GM10266 (cell line): ENCODE measurements at regions not wholly inside any gene's neighbourhood (a gene's known extent, or its start where the extent isn't known, plus 50 kb on each side); places are given as distances from the start of the nearest gene placed in this dataset.

Experiments
- DNase-seq: peaks from one replicate; pipeline ENCODE4 v3.0.0; 2012; ENCODE audit errors: extremely low spot score
- TF ChIP-seq, protein P1 (sequence below): IDR thresholded peaks from 2 replicates; pipeline ENCODE4 v1.5.1; 2012; ENCODE audit warnings: mild to moderate bottlenecking, low read depth; ENCODE audit not compliant: control insufficient read depth, insufficient read depth; ENCODE audit errors: missing control alignments

DNA sequence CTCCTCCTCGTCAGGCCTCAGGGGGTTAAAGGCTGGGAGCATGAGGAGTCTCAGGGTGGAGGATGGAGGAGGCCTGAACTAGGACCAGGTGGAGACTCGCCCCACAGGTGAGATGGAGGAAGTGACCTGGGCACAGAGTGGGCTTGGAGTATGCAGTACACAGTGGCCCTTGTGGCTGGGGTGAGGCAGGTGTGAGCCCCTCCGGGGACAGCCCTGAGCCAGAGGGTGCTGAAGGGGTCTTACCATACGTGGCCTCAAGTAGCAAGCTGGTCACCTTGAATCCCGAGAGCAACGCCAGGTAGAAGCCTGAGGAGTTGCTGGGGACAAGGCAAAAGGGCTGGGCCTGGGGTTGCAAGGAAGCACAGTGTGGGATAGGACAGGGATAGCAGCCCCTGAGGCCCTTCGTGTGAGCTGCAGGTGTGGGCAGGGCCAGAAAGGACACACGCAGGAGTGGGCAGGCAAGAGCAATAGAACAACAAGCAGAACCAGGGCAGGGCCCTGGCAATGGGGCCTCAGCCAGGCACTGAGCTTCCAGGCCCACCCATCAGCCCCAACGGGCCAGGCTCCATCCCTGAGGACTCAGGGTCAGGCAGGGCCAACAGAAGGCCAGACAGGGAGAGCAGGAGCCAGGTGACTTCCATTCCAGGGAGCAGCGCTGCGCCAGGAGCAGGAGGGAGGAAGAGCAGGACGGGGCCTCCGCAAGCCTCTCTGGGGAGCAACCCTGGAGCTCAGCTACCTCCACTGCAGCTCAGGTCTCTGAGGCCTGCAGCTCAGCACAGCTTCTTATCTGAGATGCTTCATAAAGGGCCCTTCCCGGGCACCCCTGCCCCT, 64.2 kb upstream of the TNRC6C start:
- TF ChIP-seq, protein P1, sequence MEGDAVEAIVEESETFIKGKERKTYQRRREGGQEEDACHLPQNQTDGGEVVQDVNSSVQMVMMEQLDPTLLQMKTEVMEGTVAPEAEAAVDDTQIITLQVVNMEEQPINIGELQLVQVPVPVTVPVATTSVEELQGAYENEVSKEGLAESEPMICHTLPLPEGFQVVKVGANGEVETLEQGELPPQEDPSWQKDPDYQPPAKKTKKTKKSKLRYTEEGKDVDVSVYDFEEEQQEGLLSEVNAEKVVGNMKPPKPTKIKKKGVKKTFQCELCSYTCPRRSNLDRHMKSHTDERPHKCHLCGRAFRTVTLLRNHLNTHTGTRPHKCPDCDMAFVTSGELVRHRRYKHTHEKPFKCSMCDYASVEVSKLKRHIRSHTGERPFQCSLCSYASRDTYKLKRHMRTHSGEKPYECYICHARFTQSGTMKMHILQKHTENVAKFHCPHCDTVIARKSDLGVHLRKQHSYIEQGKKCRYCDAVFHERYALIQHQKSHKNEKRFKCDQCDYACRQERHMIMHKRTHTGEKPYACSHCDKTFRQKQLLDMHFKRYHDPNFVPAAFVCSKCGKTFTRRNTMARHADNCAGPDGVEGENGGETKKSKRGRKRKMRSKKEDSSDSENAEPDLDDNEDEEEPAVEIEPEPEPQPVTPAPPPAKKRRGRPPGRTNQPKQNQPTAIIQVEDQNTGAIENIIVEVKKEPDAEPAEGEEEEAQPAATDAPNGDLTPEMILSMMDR: no peak
- no peak for DNase-seq

DNA sequence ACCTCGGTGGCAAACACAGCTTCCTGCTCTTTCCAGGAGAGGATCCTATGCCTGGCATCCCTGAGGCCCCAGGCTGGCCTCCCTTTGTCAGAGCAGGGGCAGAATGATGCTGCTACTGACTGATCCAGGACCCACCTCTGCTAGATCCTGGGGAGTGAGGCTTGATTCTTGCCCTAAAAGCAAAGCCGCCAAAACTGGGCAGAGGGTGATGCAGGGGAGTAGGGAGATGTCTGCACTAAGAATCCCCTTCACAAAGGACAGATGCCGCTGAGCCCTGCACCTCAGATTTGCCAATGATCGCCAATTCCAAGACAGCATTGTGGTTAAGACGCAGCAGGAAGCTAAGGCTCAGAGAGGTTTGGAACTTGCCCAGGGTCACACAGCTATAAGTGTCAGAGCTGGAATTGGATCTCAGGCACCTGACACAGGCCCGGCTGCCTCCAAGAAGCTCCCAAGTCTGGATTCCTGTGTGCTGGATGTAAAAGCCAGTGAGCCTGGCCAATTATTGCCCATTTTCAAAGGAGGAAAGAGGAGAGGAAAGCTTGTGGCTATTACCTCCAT, 60.7 kb upstream of the TNRC6C start:
- TF ChIP-seq, protein P1: no peak

DNA sequence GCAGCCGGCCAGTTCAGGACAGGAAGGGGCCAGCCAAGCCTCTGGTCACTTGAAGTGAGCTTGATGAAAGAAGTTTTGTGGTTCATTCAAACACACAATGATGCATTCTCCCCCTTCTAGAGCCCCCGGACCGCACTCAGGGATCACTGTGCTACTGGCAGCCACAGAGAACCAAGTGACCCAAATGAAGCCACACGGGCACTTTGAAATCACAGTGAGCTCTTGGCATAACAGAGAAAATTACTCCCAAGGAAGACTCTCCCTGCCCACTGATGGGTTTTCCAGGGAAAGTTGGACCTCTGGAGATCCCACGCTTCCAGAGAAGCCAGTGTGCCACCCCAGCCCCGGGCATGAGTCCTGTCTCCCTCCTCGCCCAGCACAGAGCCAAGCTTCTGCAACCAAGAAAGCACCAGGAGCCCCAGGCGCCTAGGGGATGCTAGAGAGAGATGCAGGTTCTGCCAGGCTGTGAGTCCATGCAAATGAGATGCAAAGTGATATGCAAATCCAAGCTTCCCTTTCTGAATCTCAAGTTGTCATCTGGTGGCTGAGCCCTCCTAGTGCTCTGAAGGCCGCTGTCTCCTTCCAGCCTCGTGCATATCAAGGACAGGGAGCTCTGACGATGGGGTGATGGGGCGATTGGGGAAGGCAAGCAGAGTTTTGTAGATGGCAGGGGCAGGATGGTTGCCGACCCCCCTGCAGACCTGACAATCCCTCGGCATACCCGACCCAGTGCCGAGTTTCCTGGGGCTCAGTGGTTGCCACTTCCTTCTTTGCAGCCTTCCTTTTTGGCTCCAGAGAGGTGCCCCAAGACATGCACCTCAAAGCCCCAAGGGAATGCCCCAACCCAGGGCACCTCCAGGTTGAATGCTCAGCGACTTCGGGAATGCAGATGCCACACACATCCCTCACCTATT, 59.7 kb upstream of the TNRC6C start:
- DNase-seq: no peak
- TF ChIP-seq, protein P1: no peak

More for the DNA sequence above, 60.7 kb upstream of the TNRC6C start:
- DNase-seq: no peak

DNA sequence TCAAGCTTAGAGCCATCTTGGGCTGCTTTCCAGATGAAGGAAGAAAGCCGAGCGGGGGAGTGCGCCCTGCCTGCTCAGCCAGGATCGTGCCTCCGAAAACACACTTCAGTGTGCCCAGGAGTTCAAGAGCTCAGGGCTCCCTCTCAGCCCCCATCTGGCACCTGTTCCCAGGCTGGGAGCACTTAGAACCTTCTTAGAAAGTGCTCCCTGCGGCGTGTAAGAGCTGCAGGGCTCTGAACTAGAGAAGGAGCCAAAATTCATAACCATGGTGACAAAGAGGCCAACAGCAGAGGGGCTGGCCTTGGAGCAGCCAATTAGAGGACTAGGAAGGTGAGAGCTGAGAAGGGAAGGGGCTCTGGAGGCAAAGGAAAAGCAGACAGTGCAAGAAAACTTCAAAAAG, 59.0 kb upstream of the TNRC6C start:
- no peak for DNase-seq
- TF ChIP-seq, protein P1: no peak

DNA sequence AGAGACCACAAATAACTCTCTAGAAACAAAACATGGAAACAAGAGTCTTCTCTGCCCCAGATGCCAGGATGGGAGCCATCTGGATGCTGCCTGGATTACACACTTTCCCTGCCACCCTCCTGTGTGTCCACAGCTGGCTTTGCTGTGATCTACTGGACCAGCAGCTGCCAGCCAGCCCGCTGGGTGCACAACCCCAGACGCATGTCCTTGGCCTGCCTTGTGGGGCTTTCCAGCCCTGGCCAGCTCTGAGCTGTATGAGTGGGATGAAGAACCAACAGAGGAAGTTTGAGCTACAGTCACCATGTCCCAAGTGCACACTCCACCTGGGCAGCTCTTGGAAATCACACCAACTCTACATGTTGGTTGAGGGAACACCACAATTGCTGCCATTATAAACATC, 57.0 kb upstream of the TNRC6C start:
- DNase-seq: no peak
- TF ChIP-seq, protein P1: no peak

DNA sequence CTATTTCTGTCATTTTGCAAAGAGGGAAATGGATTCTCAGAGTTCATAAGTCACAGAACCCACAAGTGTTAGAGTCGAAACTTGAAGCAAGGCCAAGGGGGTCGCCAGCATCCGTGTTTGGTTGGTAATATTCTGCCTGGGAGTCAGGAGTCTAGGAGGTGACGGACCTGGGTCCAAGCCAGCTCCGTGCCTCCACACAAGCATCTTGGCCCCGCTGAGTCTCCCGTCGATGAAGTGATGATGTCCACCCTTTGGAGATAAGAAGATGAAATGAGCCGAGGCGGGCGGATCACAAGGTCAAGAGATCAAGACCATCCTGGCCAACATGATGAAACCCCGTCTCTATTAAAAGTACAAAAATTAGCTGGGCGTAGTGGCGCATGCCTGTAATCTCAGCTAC, 53.2 kb upstream of the TNRC6C start:
- TF ChIP-seq, protein P1: no peak

DNA sequence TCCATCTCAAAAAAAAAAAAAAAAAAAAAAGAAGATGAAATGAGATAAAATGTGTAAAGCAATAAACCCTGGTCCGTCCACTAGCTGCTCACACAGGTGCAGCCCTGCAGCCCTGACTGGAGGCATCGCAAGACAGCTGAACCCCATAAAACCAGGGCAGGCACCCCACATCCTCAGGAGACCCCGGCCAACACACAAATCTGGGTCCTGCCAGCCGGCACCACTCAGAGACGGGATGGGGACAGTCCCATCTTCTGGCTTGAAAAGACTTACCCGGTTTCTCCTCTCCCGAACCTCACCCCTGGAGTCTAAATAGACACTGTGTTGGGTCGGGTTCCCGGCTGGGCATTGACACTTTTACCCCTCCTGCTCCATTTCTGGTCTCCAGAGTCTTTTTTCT, 52.7 kb upstream of the TNRC6C start:
- TF ChIP-seq, protein P1: no peak
- no peak for DNase-seq

More for the DNA sequence above, 53.2 kb upstream of the TNRC6C start:
- no peak for DNase-seq
